Astrocyte of the cerebellum (primary cell): ENCODE measurements at regions not wholly inside any gene's neighbourhood (a gene's known extent, or its start where the extent isn't known, plus 50 kb on each side); places are given as distances from the start of the nearest gene placed in this dataset.

Source experiments
- DNase-seq: peaks from one replicate; pipeline ENCODE4 v3.0.0-alpha.2; 2011; ENCODE audit warnings: low read depth
- H3K4me3 ChIP-seq: 2 replicates; pipeline ENCODE4 v1.5.1; 2011; ENCODE audit warnings: mild to moderate bottlenecking, low read depth, low read length, moderate library complexity
- in situ Hi-C: cut with HindIII; loops from 2 replicates; pipeline ENCODE4 v1.10.0; 2017; ENCODE audit warnings: low sequenced_read_pairs
- TF ChIP-seq, protein P1 (sequence below): IDR thresholded peaks from 2 replicates; pipeline ENCODE4 v1.5.1; 2012; ENCODE audit warnings: low read length, low read depth, moderate library complexity, mild to moderate bottlenecking; ENCODE audit errors: missing control alignments

- H3K4me3 ChIP-seq = no peak overlapping the region
- TF ChIP-seq, protein P1, sequence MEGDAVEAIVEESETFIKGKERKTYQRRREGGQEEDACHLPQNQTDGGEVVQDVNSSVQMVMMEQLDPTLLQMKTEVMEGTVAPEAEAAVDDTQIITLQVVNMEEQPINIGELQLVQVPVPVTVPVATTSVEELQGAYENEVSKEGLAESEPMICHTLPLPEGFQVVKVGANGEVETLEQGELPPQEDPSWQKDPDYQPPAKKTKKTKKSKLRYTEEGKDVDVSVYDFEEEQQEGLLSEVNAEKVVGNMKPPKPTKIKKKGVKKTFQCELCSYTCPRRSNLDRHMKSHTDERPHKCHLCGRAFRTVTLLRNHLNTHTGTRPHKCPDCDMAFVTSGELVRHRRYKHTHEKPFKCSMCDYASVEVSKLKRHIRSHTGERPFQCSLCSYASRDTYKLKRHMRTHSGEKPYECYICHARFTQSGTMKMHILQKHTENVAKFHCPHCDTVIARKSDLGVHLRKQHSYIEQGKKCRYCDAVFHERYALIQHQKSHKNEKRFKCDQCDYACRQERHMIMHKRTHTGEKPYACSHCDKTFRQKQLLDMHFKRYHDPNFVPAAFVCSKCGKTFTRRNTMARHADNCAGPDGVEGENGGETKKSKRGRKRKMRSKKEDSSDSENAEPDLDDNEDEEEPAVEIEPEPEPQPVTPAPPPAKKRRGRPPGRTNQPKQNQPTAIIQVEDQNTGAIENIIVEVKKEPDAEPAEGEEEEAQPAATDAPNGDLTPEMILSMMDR = no peak
- no peak for DNase-seq
- in situ Hi-C loops = no loop called here
Measured at GRCh38 chr5:172565455-172565854, 75.6 kb upstream of the NEURL1B start.

GRCh38 chr5:172564883-172565282, 76.2 kb upstream of the NEURL1B start:
- in situ Hi-C loops = no loop called here
- TF ChIP-seq, protein P1 = no peak
- H3K4me3 ChIP-seq = no peak overlapping the region
- DNase-seq = no peak

DNA sequence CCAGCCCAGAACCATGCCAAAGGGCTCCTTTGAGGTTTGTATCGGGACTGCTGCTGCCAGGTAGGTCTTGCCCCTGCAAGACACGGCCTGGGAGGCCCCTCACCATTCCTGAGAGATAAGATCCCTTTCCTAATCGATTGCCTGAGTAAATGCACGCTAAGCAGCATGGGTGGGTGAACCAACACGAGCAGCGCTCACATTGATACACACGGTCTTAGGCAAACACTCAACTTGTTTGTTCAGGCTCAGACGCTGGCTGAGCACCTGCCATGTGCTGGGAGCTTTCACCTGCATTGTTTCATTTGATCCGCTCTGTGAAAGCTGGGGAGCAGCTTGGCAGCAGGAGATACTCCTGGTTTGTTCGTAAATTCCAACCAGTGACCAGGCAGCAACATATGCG, 76.9 kb upstream of the NEURL1B start:
- TF ChIP-seq, protein P1 = no peak
- in situ Hi-C loops = no loop called here
- DNase-seq = no peak
- no peak overlapping the region for H3K4me3 ChIP-seq

GRCh38 chr5:172562443-172562842, 78.6 kb upstream of the NEURL1B start:
- no peak overlapping the region for H3K4me3 ChIP-seq
- in situ Hi-C loops = no loop called here
- TF ChIP-seq, protein P1 = no peak
- DNase-seq = no peak

DNA sequence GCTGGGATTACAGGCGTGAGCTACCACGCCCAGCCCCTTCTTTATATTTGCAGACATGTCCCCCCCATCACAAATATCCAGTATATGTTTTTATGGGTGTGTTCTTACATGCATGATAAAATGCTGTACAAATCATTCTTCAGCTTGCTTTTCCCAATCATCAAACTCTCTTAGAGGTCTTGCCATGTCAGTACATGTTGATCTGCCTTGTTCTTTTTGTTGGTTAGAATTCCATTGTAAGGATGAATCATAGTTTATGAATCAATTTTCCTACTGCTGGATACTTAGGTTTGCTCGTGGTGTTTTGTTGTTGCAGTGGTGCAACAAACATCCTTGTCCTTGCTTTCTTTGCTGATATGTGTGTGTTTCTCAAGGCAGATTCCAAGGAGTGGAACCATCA, 79.9 kb upstream of the NEURL1B start:
- DNase-seq = no peak
- TF ChIP-seq, protein P1 = no peak
- H3K4me3 ChIP-seq = no peak overlapping the region
- in situ Hi-C loops = no loop called here

DNA sequence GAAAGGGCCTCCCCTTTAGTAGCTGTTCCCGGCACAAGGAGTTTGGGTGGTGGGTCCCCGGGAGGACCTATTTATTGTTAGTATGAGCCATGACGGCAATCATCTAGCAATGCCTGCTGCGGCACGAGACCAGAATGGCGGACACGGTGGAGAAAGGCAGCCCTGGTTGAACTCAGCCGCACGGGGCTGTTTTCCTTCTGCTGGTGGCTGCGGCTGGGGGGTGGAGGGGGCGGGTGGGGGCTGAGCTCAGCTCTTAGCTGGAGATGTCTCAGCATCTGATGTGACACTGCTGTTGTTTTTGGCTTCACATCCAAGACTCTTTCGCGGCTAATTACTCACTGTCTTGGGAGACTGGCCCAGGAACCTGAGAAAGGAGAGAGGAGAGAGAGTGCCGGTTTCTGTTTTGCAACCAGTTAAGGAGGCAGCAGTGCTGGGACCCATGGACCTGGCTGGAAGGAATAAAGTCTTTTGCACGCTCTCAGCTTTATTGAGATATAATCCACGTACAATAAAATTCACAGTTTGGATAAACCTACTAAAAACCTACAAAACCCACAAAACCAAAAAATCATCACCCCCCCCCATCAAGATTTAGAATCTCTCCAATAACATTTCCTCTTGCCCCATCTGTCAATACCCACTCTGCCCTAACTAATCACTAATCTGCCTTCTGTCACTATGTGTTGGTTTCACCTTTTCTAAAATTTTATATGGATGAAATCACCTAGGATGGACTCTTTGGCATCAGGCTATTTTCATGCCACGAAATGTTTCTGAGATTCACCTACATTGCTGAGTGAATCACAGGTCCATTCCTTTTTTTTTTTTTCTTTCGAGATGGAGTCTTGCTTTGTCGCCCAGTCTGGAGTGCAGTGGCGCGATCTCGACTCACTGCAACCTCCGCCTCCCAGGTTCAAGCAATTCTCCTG, 81.8 kb upstream of the NEURL1B start:
- in situ Hi-C loops = no loop called here
- DNase-seq = peak; percentile 88
- no peak overlapping the region for H3K4me3 ChIP-seq
- TF ChIP-seq, protein P1 = no peak
